ENCODE measurements at regions not wholly inside any gene's neighbourhood (a gene's known extent, or its start where the extent isn't known, plus 50 kb on each side); places are given as distances from the start of the nearest gene placed in this dataset.

DNA sequence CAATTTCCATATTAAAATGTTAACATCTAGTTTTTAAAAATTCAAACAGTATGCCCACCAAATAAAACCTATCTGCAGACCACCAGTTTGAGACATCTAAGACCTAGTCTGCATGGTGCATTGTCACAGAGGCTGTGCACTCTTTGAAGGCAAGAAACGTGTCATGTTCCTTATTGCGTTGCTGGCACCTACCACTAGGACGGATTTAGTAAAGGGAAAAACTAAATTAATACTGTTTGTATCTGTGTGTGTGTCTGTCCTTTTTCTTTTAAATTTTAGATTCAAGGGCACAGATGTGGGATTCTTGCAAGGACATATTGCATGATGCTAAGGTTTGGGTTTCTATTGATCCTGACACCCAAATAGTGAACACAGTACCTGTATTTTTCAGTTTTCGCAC lies 481.4 kb downstream of the UQCRFS1 start:
- CTCF ChIA-PET: no interaction called here
- no peaks in the 10 kb centered on the region for H3K36me3 Mint-ChIP-seq
- no peak overlapping the region for H3K27ac Mint-ChIP-seq
- H3K27ac ChIP-seq (ENCODE audit: low read length): no peak overlapping the region
- POLR2A ChIA-PET: no interaction called here
- H3K4me3 Mint-ChIP-seq: no peak overlapping the region
- H3K27me3 Mint-ChIP-seq: peaks cover 28 to 38% of the 10 kb centered on the region in 2 donors
- WGBS (ENCODE audit: insufficient coverage): no CpG with 5 or more reads among the region's 4 CpGs
- H3K36me3 ChIP-seq (ENCODE audit: control insufficient read depth in 2 of 2, extremely low read depth in 1 of 2, insufficient read depth in 1 of 2, low read length in 1 of 2): no peaks in the 10 kb centered on the region
- H3K4me3 ChIP-seq (ENCODE audit: control insufficient read depth in 1 of 2, extremely low read depth in 1 of 2, low read length in 1 of 2): no peak overlapping the region
- H3K4me1 Mint-ChIP-seq: peaks cover 1 to 11% (median 8%) of the 10 kb centered on the region in 3 donors
- ATAC-seq (replicated peaks in 1 of 4): no peak
- peaks cover 4 to 17% of the 10 kb centered on the region in 2 experiments for H3K27me3 ChIP-seq (replicated peaks in 1 of 2; ENCODE audit: control insufficient read depth in 2 of 2, extremely low read depth in 1 of 2, insufficient read depth in 2 of 2, low read length in 1 of 2)
- H3K4me1 ChIP-seq (ENCODE audit: control insufficient read depth in 1 of 2, extremely low read depth in 1 of 2, insufficient read depth in 2 of 2, low read length in 2 of 2): peaks cover 0 to 8% of the 10 kb centered on the region in 2 experiments
- H3K9me3 ChIP-seq: no peaks in the 10 kb centered on the region
- no peaks in the 10 kb centered on the region for H3K9me3 Mint-ChIP-seq
- no peak for DNase-seq

- ATAC-seq (replicated peaks in 1 of 4) (no peak), DNase-seq (no peak)
- no peaks in the 10 kb centered on the region for H3K36me3 Mint-ChIP-seq
- Histone ChIP-seq H3K4me1 (ENCODE audit: control insufficient read depth in 1 of 2, extremely low read depth in 1 of 2, insufficient read depth in 2 of 2, low read length in 2 of 2) (peaks cover 0 to 8% of the 10 kb centered on the region in 2 experiments), H3K27ac (ENCODE audit: low read length) (no peak overlapping the region), H3K36me3 (ENCODE audit: control insufficient read depth in 2 of 2, extremely low read depth in 1 of 2, insufficient read depth in 1 of 2, low read length in 1 of 2) (no peaks in the 10 kb centered on the region), H3K9me3 (no peaks in the 10 kb centered on the region), H3K27me3 (replicated peaks in 1 of 2; ENCODE audit: control insufficient read depth in 2 of 2, extremely low read depth in 1 of 2, insufficient read depth in 2 of 2, low read length in 1 of 2) (peaks cover 6 to 18% of the 10 kb centered on the region in 2 experiments), H3K4me3 (ENCODE audit: control insufficient read depth in 1 of 2, extremely low read depth in 1 of 2, low read length in 1 of 2) (no peak overlapping the region)
- CTCF ChIA-PET: no interaction called here
- no peak overlapping the region for H3K4me3 Mint-ChIP-seq
- POLR2A ChIA-PET: no interaction called here
- no peak overlapping the region for H3K27ac Mint-ChIP-seq
- WGBS (ENCODE audit: insufficient coverage): 36% methylated on average over 2 of the region's 3 CpGs
- peaks cover 0 to 11% (median 10%) of the 10 kb centered on the region in 3 donors for H3K4me1 Mint-ChIP-seq
- no peaks in the 10 kb centered on the region for H3K9me3 Mint-ChIP-seq
- peaks cover 34 to 42% of the 10 kb centered on the region in 2 donors for H3K27me3 Mint-ChIP-seq
Observed at GRCh38 chr19:28730791-28731512, 482.0 kb downstream of the UQCRFS1 start.

DNA sequence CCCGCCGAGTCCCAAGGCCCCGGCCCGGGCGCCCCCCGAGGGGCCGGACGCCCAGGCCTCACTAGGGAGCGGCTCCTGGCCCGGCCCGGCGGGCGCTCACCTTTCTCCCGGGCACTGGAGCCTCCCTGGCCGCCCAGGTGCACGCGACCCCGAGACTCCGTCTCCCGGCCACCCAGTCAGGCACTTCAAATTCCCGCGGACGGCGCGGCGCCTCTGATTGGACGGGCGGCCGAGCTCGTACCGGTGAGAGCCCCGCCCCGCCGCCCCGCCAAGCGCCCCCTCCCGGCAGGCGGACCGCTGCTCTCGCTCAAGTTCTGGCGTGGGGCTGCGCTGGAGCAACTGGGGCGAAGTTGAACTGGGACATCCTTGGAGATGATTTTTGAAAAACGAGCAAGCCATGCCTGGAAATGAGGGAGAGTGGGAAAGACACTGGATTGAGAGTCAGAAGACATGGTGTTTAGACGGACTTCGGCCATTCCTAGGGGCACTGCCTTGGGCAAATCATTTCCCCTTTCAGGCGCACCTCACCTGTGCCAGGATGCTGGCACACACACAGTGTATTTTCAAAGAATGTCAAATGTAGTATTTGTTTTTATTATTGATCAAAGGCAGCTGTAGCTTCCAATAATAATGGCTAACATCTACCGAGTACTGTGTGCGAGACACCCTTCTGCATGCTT lies 485.3 kb downstream of the UQCRFS1 start:
- ChIA-PET POLR2A (no interaction called here), CTCF (no interaction called here)
- Mint-ChIP-seq H3K4me3 (peak overlapping the region; percentile 33 to 60 (median 55)), H3K4me1 (peaks cover 0 to 11% (median 10%) of the 10 kb centered on the region in 3 donors), H3K9me3 (no peaks in the 10 kb centered on the region), H3K36me3 (no peaks in the 10 kb centered on the region), H3K27ac (no peak overlapping the region), H3K27me3 (peaks cover 47 to 51% of the 10 kb centered on the region in 2 donors)
- Histone ChIP-seq H3K4me3 (ENCODE audit: control insufficient read depth in 1 of 2, extremely low read depth in 1 of 2, low read length in 1 of 2) (peak overlapping the region; percentile 21 to 76), H3K27ac (ENCODE audit: low read length) (no peak overlapping the region), H3K36me3 (ENCODE audit: control insufficient read depth in 2 of 2, extremely low read depth in 1 of 2, insufficient read depth in 1 of 2, low read length in 1 of 2) (no peaks in the 10 kb centered on the region), H3K27me3 (replicated peaks in 1 of 2; ENCODE audit: control insufficient read depth in 2 of 2, extremely low read depth in 1 of 2, insufficient read depth in 2 of 2, low read length in 1 of 2) (peaks cover 7 to 22% of the 10 kb centered on the region in 2 experiments), H3K4me1 (ENCODE audit: control insufficient read depth in 1 of 2, extremely low read depth in 1 of 2, insufficient read depth in 2 of 2, low read length in 2 of 2) (peaks cover 0 to 8% of the 10 kb centered on the region in 2 experiments), H3K9me3 (no peaks in the 10 kb centered on the region)
- DNase-seq (peak in 23 of 35 experiments; percentile 4 to 52 (median 19)), ATAC-seq (replicated peaks in 1 of 4) (peak in 2 of 4 experiments; percentile 26 to 76)
- WGBS (ENCODE audit: insufficient coverage): 9% methylated on average over 47 of the region's 49 CpGs

DNA sequence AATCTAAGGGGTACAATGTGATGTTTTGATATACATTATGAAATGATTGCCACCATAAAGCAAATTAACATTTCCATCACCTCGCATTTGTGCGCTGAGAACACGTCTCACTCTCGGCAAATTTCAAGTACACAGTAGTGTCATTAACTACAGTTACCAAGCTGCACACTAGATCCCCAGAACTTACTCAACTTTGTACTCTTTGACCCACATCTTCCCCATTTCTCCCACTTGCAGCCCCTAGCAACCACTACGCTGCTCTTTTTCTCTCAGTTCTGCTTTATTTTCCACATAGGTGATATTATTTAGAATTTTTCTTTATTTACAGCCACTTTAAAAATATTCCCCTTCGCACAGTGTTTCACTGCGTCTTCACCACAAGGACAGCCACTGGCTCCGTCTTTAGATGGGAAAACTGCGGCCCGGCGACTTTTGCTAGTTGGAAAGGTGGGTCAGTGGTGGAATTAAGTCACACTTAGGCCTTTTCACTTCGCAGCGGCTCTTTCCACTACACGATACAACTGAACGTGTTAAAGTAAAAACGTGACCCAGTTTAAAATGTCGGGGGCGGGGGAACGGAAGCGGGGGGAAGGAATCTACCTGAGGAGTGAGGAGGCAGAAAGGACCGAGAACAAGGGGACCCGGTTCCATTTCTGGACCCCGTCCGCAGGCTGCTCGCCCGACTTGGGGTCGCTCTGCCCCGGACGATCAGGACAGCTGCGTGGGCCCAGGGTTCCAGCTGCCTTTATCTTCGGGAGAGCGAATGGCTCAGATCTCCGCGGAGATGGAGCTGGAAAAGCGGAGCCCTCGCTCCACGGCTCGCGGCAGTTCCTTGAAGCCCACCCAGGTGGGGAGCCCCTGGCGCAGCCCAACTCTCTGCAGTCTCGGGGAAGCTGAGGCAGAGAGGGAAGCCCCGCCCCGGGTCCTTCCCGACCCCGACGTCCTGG lies 486.1 kb downstream of the UQCRFS1 start:
- H3K4me3 ChIP-seq (ENCODE audit: control insufficient read depth in 1 of 2, extremely low read depth in 1 of 2, low read length in 1 of 2): peak overlapping the region; percentile 21 to 76
- no peaks in the 10 kb centered on the region for H3K36me3 Mint-ChIP-seq
- H3K27me3 Mint-ChIP-seq: peaks cover 47 to 51% of the 10 kb centered on the region in 2 donors
- no peaks in the 10 kb centered on the region for H3K9me3 ChIP-seq
- H3K4me3 Mint-ChIP-seq: peak overlapping the region; percentile 11 to 44 (median 33)
- 15% methylated on average over 33 of the region's 46 CpGs for WGBS (ENCODE audit: insufficient coverage)
- H3K4me1 Mint-ChIP-seq: peaks cover 0 to 11% (median 10%) of the 10 kb centered on the region in 3 donors
- no peaks in the 10 kb centered on the region for H3K36me3 ChIP-seq (ENCODE audit: control insufficient read depth in 2 of 2, extremely low read depth in 1 of 2, insufficient read depth in 1 of 2, low read length in 1 of 2)
- no peak overlapping the region for H3K27ac Mint-ChIP-seq
- DNase-seq (no peak), ATAC-seq (replicated peaks in 1 of 4) (no peak)
- CTCF ChIA-PET: no interaction called here
- H3K4me1 ChIP-seq (ENCODE audit: control insufficient read depth in 1 of 2, extremely low read depth in 1 of 2, insufficient read depth in 2 of 2, low read length in 2 of 2): peaks cover 0 to 8% of the 10 kb centered on the region in 2 experiments
- POLR2A ChIA-PET: no interaction called here
- H3K27ac ChIP-seq (ENCODE audit: low read length): no peak overlapping the region
- H3K27me3 ChIP-seq (replicated peaks in 1 of 2; ENCODE audit: control insufficient read depth in 2 of 2, extremely low read depth in 1 of 2, insufficient read depth in 2 of 2, low read length in 1 of 2): peaks cover 7 to 22% of the 10 kb centered on the region in 2 experiments
- no peaks in the 10 kb centered on the region for H3K9me3 Mint-ChIP-seq

GRCh38 chr19:28718909-28719308 lies 494.0 kb downstream of the UQCRFS1 start:
- ChIA-PET CTCF (interaction anchor here in 1 of 2 donors (1.2 kb wide), 1 partner anchor 10 kb away, joined by 3 read pairs; no protein-coding TSS in a partner anchor), POLR2A (no interaction called here)
- Mint-ChIP-seq H3K27ac (no peak overlapping the region), H3K27me3 (peaks cover 4 to 7% of the 10 kb centered on the region in 2 donors), H3K4me3 (no peak overlapping the region), H3K9me3 (peaks cover 0 to 1% (median 0%) of the 10 kb centered on the region in 3 donors), H3K4me1 (no peaks in the 10 kb centered on the region), H3K36me3 (no peaks in the 10 kb centered on the region)
- no peak overlapping the region for H3K4me3 ChIP-seq (ENCODE audit: control insufficient read depth in 1 of 2, extremely low read depth in 1 of 2, low read length in 1 of 2)
- no peak overlapping the region for H3K27ac ChIP-seq (ENCODE audit: low read length)
- no peak for DNase-seq
- H3K4me1 ChIP-seq (ENCODE audit: control insufficient read depth in 1 of 2, extremely low read depth in 1 of 2, insufficient read depth in 2 of 2, low read length in 2 of 2): no peaks in the 10 kb centered on the region
- WGBS (ENCODE audit: insufficient coverage): no CpG with 5 or more reads among the region's 3 CpGs
- ATAC-seq (replicated peaks in 1 of 4): no peak
- H3K9me3 ChIP-seq: no peaks in the 10 kb centered on the region
- H3K36me3 ChIP-seq (ENCODE audit: control insufficient read depth in 2 of 2, extremely low read depth in 1 of 2, insufficient read depth in 1 of 2, low read length in 1 of 2): no peaks in the 10 kb centered on the region
- peaks cover 0 to 6% of the 10 kb centered on the region in 2 experiments for H3K27me3 ChIP-seq (replicated peaks in 1 of 2; ENCODE audit: control insufficient read depth in 2 of 2, extremely low read depth in 1 of 2, insufficient read depth in 2 of 2, low read length in 1 of 2)

DNA sequence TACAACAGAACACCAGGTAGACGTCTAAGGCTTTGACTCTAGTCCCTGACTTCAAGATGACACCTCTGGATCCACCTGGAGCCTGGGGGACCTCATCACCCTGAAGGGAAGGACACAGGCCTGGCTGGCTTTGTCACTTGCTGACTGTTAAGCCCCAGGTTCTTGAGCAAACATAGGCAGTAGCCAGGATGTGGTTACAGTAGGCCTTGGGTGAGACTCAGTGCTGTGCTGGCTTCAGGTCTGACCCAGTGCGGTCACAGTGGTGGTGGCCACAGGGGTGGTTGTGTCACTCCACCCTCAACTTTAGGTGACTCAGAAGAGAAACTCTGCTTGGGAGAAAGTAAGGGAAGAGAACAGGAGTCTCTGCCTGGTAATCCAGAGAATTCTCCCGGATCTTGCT lies 497.8 kb downstream of the UQCRFS1 start:
- peaks cover 0 to 1% (median 0%) of the 10 kb centered on the region in 3 donors for H3K9me3 Mint-ChIP-seq
- Histone ChIP-seq H3K4me3 (ENCODE audit: control insufficient read depth in 1 of 2, extremely low read depth in 1 of 2, low read length in 1 of 2) (no peak overlapping the region), H3K27me3 (replicated peaks in 1 of 2; ENCODE audit: control insufficient read depth in 2 of 2, extremely low read depth in 1 of 2, insufficient read depth in 2 of 2, low read length in 1 of 2) (peaks cover 0 to 6% of the 10 kb centered on the region in 2 experiments), H3K9me3 (no peaks in the 10 kb centered on the region), H3K27ac (ENCODE audit: low read length) (no peak overlapping the region), H3K4me1 (ENCODE audit: control insufficient read depth in 1 of 2, extremely low read depth in 1 of 2, insufficient read depth in 2 of 2, low read length in 2 of 2) (no peaks in the 10 kb centered on the region), H3K36me3 (ENCODE audit: control insufficient read depth in 2 of 2, extremely low read depth in 1 of 2, insufficient read depth in 1 of 2, low read length in 1 of 2) (no peaks in the 10 kb centered on the region)
- WGBS (ENCODE audit: insufficient coverage): 86% methylated on average over 2 of the region's 3 CpGs
- POLR2A ChIA-PET: no interaction called here
- H3K36me3 Mint-ChIP-seq: no peaks in the 10 kb centered on the region
- H3K27me3 Mint-ChIP-seq: peaks cover 3 to 4% of the 10 kb centered on the region in 2 donors
- H3K27ac Mint-ChIP-seq: no peak overlapping the region
- DNase-seq (no peak), ATAC-seq (replicated peaks in 1 of 4) (no peak)
- H3K4me1 Mint-ChIP-seq: no peaks in the 10 kb centered on the region
- H3K4me3 Mint-ChIP-seq: no peak overlapping the region
- CTCF ChIA-PET: interaction anchor here in 1 of 2 donors (0.5 kb wide), 1 partner anchor 28 kb away, joined by 3 read pairs; no protein-coding TSS in a partner anchor
